Spleen (tissue), 7 donors: ENCODE measurements at regions not wholly inside any gene's neighbourhood (a gene's known extent, or its start where the extent isn't known, plus 50 kb on each side); places are given as distances from the start of the nearest gene placed in this dataset.

Source experiments
- CTCF ChIP-seq, 11 experiments: fragments of 200-600 bp in 7 of 11; fragments of 450-650 bp in 4 of 11; sonication (generic) in 4 of 11; IDR thresholded peaks in 8 of 11; conservative IDR thresholded peaks in 3 of 11; 1 replicate in 7 of 11; 2 replicates in 4 of 11; pipeline versions ENCODE4 v1.4.0 to v1.8.0; 2016 to 2021; ENCODE audit warnings: antibody characterized with exemption in 11 of 11, inconsistent platforms in 4 of 11, mild to moderate bottlenecking in 1 of 11
- POLR2A ChIP-seq, 3 donors: fragments of 450-650 bp; IDR thresholded peaks; one replicate each; pipeline ENCODE4 v1.5.1; 2017; ENCODE audit warnings: antibody characterized with exemption in 3 of 3, mild to moderate bottlenecking in 1 of 3
- POLR2AphosphoS5 ChIP-seq, 3 donors: sonication (generic); formaldehyde crosslinking; IDR thresholded peaks; one replicate each; pipeline ENCODE4 v1.5.1; 2017; ENCODE audit warnings: antibody characterized with exemption in 3 of 3
- donor health status: DM: no; HTN: no; CAD: no; lungs with moderate emphysema.
- donor health status: DM: no; HTN: no; CAD: no.
- donor health status: DM: no; HTN: no; CAD: no.

DNA sequence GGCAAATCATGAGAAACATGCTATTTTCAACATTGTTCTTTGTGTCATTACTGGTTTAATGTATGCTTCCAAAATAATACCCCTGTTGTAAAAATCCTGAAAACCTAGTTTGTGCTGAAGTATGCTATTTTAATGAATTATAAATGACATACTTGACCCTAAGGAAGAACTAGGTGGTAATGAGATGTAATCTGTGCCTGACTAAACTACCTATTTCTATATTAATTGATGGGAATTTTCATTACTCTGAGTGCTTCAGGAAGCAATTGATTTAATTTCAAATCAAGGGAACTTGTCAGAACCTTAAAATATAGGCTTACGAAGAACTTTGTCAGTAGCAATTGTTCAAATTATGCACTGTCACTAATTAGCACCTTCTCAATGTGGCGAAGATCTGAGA, 1005.6 kb upstream of the SLC10A2 start:
- TF ChIP-seq CTCF (IDR thresholded peaks at IDR 0.05 in 8 of 11, conservative IDR thresholded peaks at IDR 0.05 in 3 of 11) (no peak), POLR2AphosphoS5 (IDR thresholded peaks at IDR 0.05) (no peak), POLR2A (IDR thresholded peaks at IDR 0.05) (no peak)
